Activated CD8-positive, alpha-beta T cell treated with anti-CD3 and anti-CD28 coated beads for 36 hours (primary cell): ENCODE measurements at regions not wholly inside any gene's neighbourhood (a gene's known extent, or its start where the extent isn't known, plus 50 kb on each side); places are given as distances from the start of the nearest gene placed in this dataset.
"Not testable (repeated sequence)": the region's sequence is repeated elsewhere in the genome, so short reads cannot be mapped to it uniquely, and the experiment has no call there.

Experiments
- ATAC-seq: fragments of 200-7000 bp; cut with Tn5 transposase; one replicate; pipeline ENCODE4 v1.10.0; 2021; ENCODE audit warnings: mild to moderate bottlenecking, moderate library complexity
- CTCF ChIA-PET: fragments of 350-600 bp; sonication (Branson Sonifier 250); formaldehyde crosslinking; loops from one replicate; lab custom pipeline; 2021; ENCODE audit warnings: antibody characterized with exemption; lab: Charles Lee
- POLR2A ChIA-PET: fragments of 350-600 bp; sonication (Branson Sonifier 250); formaldehyde crosslinking; loops from one replicate; lab custom pipeline; 2021; ENCODE audit warnings: antibody characterized with exemption; lab: Charles Lee
- DNase-seq: peaks from one replicate; pipeline ENCODE4 v3.0.0-alpha.2; 2020
- H3K27ac Mint-ChIP-seq: one replicate; pipeline ENCODE4 v1.8.0; 2021; ENCODE audit warnings: mild to moderate bottlenecking, mixed read lengths
- H3K27me3 Mint-ChIP-seq: one replicate; pipeline ENCODE4 v1.8.0; 2021; ENCODE audit warnings: mixed read lengths
- H3K36me3 Mint-ChIP-seq: one replicate; pipeline ENCODE4 v1.8.0; 2021; ENCODE audit warnings: low read depth, mixed read lengths
- H3K4me1 Mint-ChIP-seq: one replicate; pipeline ENCODE4 v1.8.0; 2021; ENCODE audit warnings: low read depth, mixed read lengths
- H3K4me3 Mint-ChIP-seq: one replicate; pipeline ENCODE4 v1.8.0; 2021; ENCODE audit warnings: mild to moderate bottlenecking, moderate library complexity, mixed read lengths
- H3K9me3 Mint-ChIP-seq: one replicate; pipeline ENCODE4 v1.8.0; 2021; ENCODE audit warnings: mixed read lengths
- intact Hi-C: fragments of 100-400 bp; cut with micrococcal nuclease; formaldehyde crosslinking; loops from one replicate; pipeline ENCODE4 v1.10.0; 2022
- TF ChIP-seq, protein P1 (sequence below): fragments of 200-600 bp; IDR thresholded peaks from one replicate; pipeline ENCODE4 v1.8.0; 2022; ENCODE audit warnings: antibody characterized with exemption, mild to moderate bottlenecking

- H3K4me1 Mint-ChIP-seq = no peaks in the 10 kb centered on the region
- TF ChIP-seq, protein P1, sequence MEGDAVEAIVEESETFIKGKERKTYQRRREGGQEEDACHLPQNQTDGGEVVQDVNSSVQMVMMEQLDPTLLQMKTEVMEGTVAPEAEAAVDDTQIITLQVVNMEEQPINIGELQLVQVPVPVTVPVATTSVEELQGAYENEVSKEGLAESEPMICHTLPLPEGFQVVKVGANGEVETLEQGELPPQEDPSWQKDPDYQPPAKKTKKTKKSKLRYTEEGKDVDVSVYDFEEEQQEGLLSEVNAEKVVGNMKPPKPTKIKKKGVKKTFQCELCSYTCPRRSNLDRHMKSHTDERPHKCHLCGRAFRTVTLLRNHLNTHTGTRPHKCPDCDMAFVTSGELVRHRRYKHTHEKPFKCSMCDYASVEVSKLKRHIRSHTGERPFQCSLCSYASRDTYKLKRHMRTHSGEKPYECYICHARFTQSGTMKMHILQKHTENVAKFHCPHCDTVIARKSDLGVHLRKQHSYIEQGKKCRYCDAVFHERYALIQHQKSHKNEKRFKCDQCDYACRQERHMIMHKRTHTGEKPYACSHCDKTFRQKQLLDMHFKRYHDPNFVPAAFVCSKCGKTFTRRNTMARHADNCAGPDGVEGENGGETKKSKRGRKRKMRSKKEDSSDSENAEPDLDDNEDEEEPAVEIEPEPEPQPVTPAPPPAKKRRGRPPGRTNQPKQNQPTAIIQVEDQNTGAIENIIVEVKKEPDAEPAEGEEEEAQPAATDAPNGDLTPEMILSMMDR = no peak
- H3K27ac Mint-ChIP-seq = no peak overlapping the region
- H3K27me3 Mint-ChIP-seq = no peaks in the 10 kb centered on the region
- no peak for DNase-seq
- POLR2A ChIA-PET = no interaction called here
- CTCF ChIA-PET = no interaction called here
- H3K36me3 Mint-ChIP-seq = no peaks in the 10 kb centered on the region
- peaks cover 12% of the 10 kb centered on the region for H3K9me3 Mint-ChIP-seq
- no peak for ATAC-seq
- H3K4me3 Mint-ChIP-seq = no peak overlapping the region
- intact Hi-C loops = no loop called here
Measured at GRCh38 chr4:170388255-170388654, 298.5 kb upstream of the AADAT start.

DNA sequence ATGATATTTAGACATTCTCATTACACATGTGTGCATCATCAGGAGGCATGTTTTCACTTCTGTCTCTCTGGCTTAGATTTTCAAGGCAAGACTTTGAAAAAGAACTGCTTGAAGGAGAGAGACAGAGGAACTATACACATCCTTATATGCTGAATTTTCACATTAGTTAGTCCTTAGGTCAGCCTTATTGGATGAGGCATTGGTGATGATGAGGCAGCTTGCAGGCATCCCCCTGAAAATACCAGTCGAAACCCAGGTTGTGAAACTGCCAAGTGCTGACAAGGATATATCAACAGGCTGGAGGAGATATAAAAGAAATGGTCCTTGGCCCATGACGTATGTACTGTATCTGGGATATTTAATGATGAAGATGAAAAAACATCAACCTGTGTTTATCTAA is 297.2 kb upstream of the AADAT start:
- ATAC-seq (no peak), DNase-seq (no peak)
- intact Hi-C loops = no loop called here
- POLR2A ChIA-PET = no interaction called here
- H3K9me3 Mint-ChIP-seq = peaks cover 13% of the 10 kb centered on the region
- no peak overlapping the region for H3K27ac Mint-ChIP-seq
- H3K4me1 Mint-ChIP-seq = no peaks in the 10 kb centered on the region
- no peak overlapping the region for H3K4me3 Mint-ChIP-seq
- TF ChIP-seq, protein P1 = no peak
- H3K27me3 Mint-ChIP-seq = no peaks in the 10 kb centered on the region
- H3K36me3 Mint-ChIP-seq = no peaks in the 10 kb centered on the region
- CTCF ChIA-PET = no interaction called here

- no peak overlapping the region for H3K4me3 Mint-ChIP-seq
- intact Hi-C loops = no loop called here
- ATAC-seq (no peak), DNase-seq (no peak)
- no peak overlapping the region for H3K27ac Mint-ChIP-seq
- H3K9me3 Mint-ChIP-seq = peaks cover 17% of the 10 kb centered on the region
- H3K36me3 Mint-ChIP-seq = no peaks in the 10 kb centered on the region
- H3K4me1 Mint-ChIP-seq = no peaks in the 10 kb centered on the region
- TF ChIP-seq, protein P1 = no peak
- no peaks in the 10 kb centered on the region for H3K27me3 Mint-ChIP-seq
- CTCF ChIA-PET = no interaction called here
- POLR2A ChIA-PET = no interaction called here
Measured at GRCh38 chr4:170386511-170386910, 296.8 kb upstream of the AADAT start.

DNA sequence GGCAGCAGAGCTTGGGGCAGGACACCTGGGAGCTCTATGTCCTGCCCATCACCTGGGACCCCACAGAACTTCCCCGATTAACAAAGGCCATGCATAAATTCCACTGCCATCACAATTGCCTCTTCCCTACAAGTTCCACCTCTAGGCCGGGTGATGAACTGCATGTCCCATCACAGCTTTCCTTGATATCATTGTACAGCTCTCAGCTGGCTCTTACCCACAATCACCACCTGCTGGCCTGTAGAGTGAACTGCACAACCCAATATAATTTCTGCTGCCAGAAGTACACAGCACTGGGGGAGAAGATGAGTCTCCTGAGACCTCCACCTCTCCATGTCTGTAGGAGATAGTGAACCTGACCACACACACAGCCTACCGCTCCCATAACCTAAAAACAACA is 285.0 kb upstream of the AADAT start:
- Mint-ChIP-seq H3K27ac (no peak overlapping the region), H3K9me3 (peaks cover 18% of the 10 kb centered on the region), H3K4me3 (no peak overlapping the region), H3K4me1 (no peaks in the 10 kb centered on the region), H3K36me3 (no peaks in the 10 kb centered on the region), H3K27me3 (no peaks in the 10 kb centered on the region)
- peak; percentile 47 for ATAC-seq
- DNase-seq = peak; percentile 17
- ChIA-PET CTCF (interaction anchor here (0.6 to 1.0 kb wide), 3 partner anchors 115 to 663 kb away, joined by 3 read pairs; no protein-coding TSS in a partner anchor), POLR2A (no interaction called here)
- intact Hi-C loops = no loop called here
- TF ChIP-seq, protein P1 = peak; percentile 28

- Mint-ChIP-seq H3K36me3 (no peaks in the 10 kb centered on the region), H3K4me1 (no peaks in the 10 kb centered on the region), H3K27ac (no peak overlapping the region), H3K27me3 (no peaks in the 10 kb centered on the region), H3K4me3 (no peak overlapping the region), H3K9me3 (no peaks in the 10 kb centered on the region)
- intact Hi-C loops = no loop called here
- CTCF ChIA-PET = no interaction called here
- TF ChIP-seq, protein P1 = no peak
- POLR2A ChIA-PET = no interaction called here
- DNase-seq = no peak
- no peak for ATAC-seq
Measured at GRCh38 chr4:170348945-170349344, 259.2 kb upstream of the AADAT start.

GRCh38 chr4:170347191-170347590 is 257.4 kb upstream of the AADAT start:
- POLR2A ChIA-PET, H3K27ac Mint-ChIP-seq, ATAC-seq, H3K4me3 Mint-ChIP-seq, H3K36me3 Mint-ChIP-seq, intact Hi-C loops, H3K4me1 Mint-ChIP-seq, CTCF ChIA-PET, H3K9me3 Mint-ChIP-seq, DNase-seq, H3K27me3 Mint-ChIP-seq: not testable (repeated sequence)
